ENCODE measurements at regions not wholly inside any gene's neighbourhood (a gene's known extent, or its start where the extent isn't known, plus 50 kb on each side); places are given as distances from the start of the nearest gene placed in this dataset.

DNA sequence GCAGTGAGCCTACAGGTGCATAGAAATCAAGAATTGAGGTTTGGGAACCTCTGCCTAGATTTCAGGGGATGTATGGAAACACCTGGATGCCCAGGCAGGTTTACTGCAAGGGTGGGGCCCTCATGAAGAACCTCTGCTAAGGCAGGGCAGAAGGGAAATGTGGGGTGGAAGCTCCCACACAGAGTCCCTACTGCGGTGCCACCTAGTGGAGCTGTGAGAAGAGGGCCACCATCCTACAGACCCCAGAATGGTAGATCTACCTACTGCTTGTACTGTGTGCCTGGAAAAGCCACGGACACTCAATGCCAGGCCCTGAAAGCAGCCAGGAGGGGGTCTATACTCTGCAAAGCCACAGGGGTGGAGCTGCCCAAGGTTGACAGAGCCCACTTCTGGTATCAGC, 533.5 kb downstream of the GPAM start:
- DNase-seq (no peak), ATAC-seq (no peak)
- H3K27me3 ChIP-seq, result no peaks in the 10 kb centered on the region
- peaks cover 0 to 26% of the 10 kb centered on the region in 2 donors for H3K9me3 ChIP-seq
- no peak for TF ChIP-seq CTCF (IDR thresholded peaks at IDR 0.05)
- intact Hi-C loops (cut with DNase I), result no loop called here
- no peaks in the 10 kb centered on the region for H3K36me3 ChIP-seq
- H3K27ac ChIP-seq, result no peak overlapping the region
- no peak overlapping the region for H3K4me3 ChIP-seq
- H3K4me1 ChIP-seq, result no peaks in the 10 kb centered on the region

DNA sequence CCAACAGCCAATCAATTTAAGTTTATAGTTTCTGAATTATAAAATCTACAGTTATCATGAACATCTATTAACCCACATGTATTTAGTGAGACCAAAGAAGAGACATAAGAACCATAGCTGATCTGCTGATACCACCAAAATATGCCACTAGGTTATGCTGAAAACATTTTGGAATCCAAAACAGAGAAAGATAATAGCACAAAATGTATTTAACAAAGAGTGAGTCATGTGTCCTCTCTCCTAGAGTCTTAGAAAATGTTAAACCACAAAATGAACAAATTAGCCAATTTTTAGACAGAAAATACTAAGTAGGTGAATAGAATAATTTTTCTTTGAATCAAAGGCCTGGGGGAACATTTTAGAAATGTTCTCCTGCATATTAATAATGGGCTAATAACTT, 527.5 kb downstream of the GPAM start:
- Histone ChIP-seq H3K27me3 (no peaks in the 10 kb centered on the region), H3K36me3 (no peaks in the 10 kb centered on the region), H3K9me3 (peaks cover 0 to 2% of the 10 kb centered on the region in 2 donors), H3K4me3 (no peak overlapping the region), H3K4me1 (no peaks in the 10 kb centered on the region), H3K27ac (no peak overlapping the region)
- TF ChIP-seq CTCF (IDR thresholded peaks at IDR 0.05), result no peak
- ATAC-seq, result no peak
- intact Hi-C loops (cut with DNase I), result no loop called here
- DNase-seq, result no peak

GRCh38 chr10:111677759-111678158, 505.8 kb downstream of the GPAM start:
- ATAC-seq (no peak), DNase-seq (no peak)
- H3K4me3 ChIP-seq, result no peak overlapping the region
- TF ChIP-seq CTCF (IDR thresholded peaks at IDR 0.05), result no peak
- intact Hi-C loops (cut with DNase I), result no loop called here
- H3K9me3 ChIP-seq, result no peaks in the 10 kb centered on the region
- H3K36me3 ChIP-seq, result no peaks in the 10 kb centered on the region
- no peaks in the 10 kb centered on the region for H3K27me3 ChIP-seq
- H3K4me1 ChIP-seq, result no peaks in the 10 kb centered on the region
- H3K27ac ChIP-seq, result no peak overlapping the region

GRCh38 chr10:111686796-111687195, 496.8 kb downstream of the GPAM start:
- H3K4me3 ChIP-seq, result no peak overlapping the region
- no peaks in the 10 kb centered on the region for H3K27me3 ChIP-seq
- no peak overlapping the region for H3K27ac ChIP-seq
- no peaks in the 10 kb centered on the region for H3K36me3 ChIP-seq
- no peak for DNase-seq
- no peak for ATAC-seq
- H3K4me1 ChIP-seq, result no peaks in the 10 kb centered on the region
- TF ChIP-seq CTCF (IDR thresholded peaks at IDR 0.05), result no peak
- peaks cover 0 to 2% of the 10 kb centered on the region in 2 donors for H3K9me3 ChIP-seq
- intact Hi-C loops (cut with DNase I), result no loop called here

- no peaks in the 10 kb centered on the region for H3K27me3 ChIP-seq
- intact Hi-C loops (cut with DNase I), result no loop called here
- H3K4me1 ChIP-seq, result no peaks in the 10 kb centered on the region
- no peaks in the 10 kb centered on the region for H3K36me3 ChIP-seq
- H3K27ac ChIP-seq, result no peak overlapping the region
- H3K9me3 ChIP-seq, result peaks cover 0 to 2% of the 10 kb centered on the region in 2 donors
- ATAC-seq (no peak), DNase-seq (no peak)
- no peak for TF ChIP-seq CTCF (IDR thresholded peaks at IDR 0.05)
- H3K4me3 ChIP-seq, result no peak overlapping the region
These were observed 484.9 kb downstream of the GPAM start for GRCh38 chr10:111698711-111699110.
